ENCODE measurements at regions not wholly inside any gene's neighbourhood (a gene's known extent, or its start where the extent isn't known, plus 50 kb on each side); places are given as distances from the start of the nearest gene placed in this dataset.

- TF ChIP-seq TCF4 (CRISPR knock-in tag; IDR thresholded peaks at IDR 0.05; ENCODE audit: borderline replicate concordance) (no peak), ZFP3 (CRISPR knock-in tag; IDR thresholded peaks at IDR 0.05) (no peak), ZNF565 (CRISPR knock-in tag; conservative IDR thresholded peaks at IDR 0.05; ENCODE audit: low read depth) (no peak), ARNTL (CRISPR knock-in tag; IDR thresholded peaks at IDR 0.05; ENCODE audit: borderline replicate concordance, low read depth) (no peak)
Measured at GRCh38 chr16:80116711-80117110, 424.1 kb upstream of the DYNLRB2 start.

GRCh38 chr16:80114699-80115098 is 426.1 kb upstream of the DYNLRB2 start:
- no peak for ATAC-seq
- TF ChIP-seq TCF4 (CRISPR knock-in tag; IDR thresholded peaks at IDR 0.05; ENCODE audit: borderline replicate concordance) (no peak), TSHZ2 (CRISPR knock-in tag; IDR thresholded peaks at IDR 0.05) (no peak), ZFP3 (CRISPR knock-in tag; IDR thresholded peaks at IDR 0.05) (no peak), BACH2 (CRISPR knock-in tag; IDR thresholded peaks at IDR 0.05; ENCODE audit: borderline replicate concordance) (no peak), PPARA (CRISPR knock-in tag; IDR thresholded peaks at IDR 0.05; ENCODE audit: borderline replicate concordance) (no peak), RARB (CRISPR knock-in tag; IDR thresholded peaks at IDR 0.05) (no peak), OSR1 (CRISPR knock-in tag; IDR thresholded peaks at IDR 0.05) (no peak), ARNTL (CRISPR knock-in tag; IDR thresholded peaks at IDR 0.05; ENCODE audit: borderline replicate concordance, low read depth) (no peak), POU6F1 (CRISPR knock-in tag; IDR thresholded peaks at IDR 0.05; ENCODE audit: borderline replicate concordance, low read depth) (no peak), CSDC2 (CRISPR knock-in tag; IDR thresholded peaks at IDR 0.05) (no peak), ZNF8 (CRISPR knock-in tag; IDR thresholded peaks at IDR 0.05) (no peak), PATZ1 (CRISPR knock-in tag; IDR thresholded peaks at IDR 0.05; ENCODE audit: borderline replicate concordance) (no peak), ZFP30 (CRISPR knock-in tag; IDR thresholded peaks at IDR 0.05) (no peak), CSRNP3 (CRISPR knock-in tag; IDR thresholded peaks at IDR 0.05) (no peak), ZNF565 (CRISPR knock-in tag; conservative IDR thresholded peaks at IDR 0.05; ENCODE audit: low read depth) (no peak), SNAI2 (CRISPR knock-in tag; IDR thresholded peaks at IDR 0.05) (no peak), ZC3H10 (CRISPR knock-in tag; IDR thresholded peaks at IDR 0.05) (no peak), ESRRG (CRISPR knock-in tag; IDR thresholded peaks at IDR 0.05) (no peak)

More at GRCh38 chr16:80116711-80117110, 424.1 kb upstream of the DYNLRB2 start:
- ATAC-seq, result no peak

GRCh38 chr16:80113873-80114574 is 426.8 kb upstream of the DYNLRB2 start:
- no peak for ATAC-seq
- no peak for TF ChIP-seq PATZ1 (CRISPR knock-in tag; IDR thresholded peaks at IDR 0.05; ENCODE audit: borderline replicate concordance)
- no peak for TF ChIP-seq ISL1 (CRISPR knock-in tag; IDR thresholded peaks at IDR 0.05)
- no peak for TF ChIP-seq ZNF70 (CRISPR knock-in tag; IDR thresholded peaks at IDR 0.05)
- no peak for TF ChIP-seq PPARA (CRISPR knock-in tag; IDR thresholded peaks at IDR 0.05; ENCODE audit: borderline replicate concordance)
- no peak for TF ChIP-seq TSHZ2 (CRISPR knock-in tag; IDR thresholded peaks at IDR 0.05)
- TF ChIP-seq BACH2 (CRISPR knock-in tag; IDR thresholded peaks at IDR 0.05; ENCODE audit: borderline replicate concordance), result no peak
- TF ChIP-seq CSRNP3 (CRISPR knock-in tag; IDR thresholded peaks at IDR 0.05), result no peak
- no peak for TF ChIP-seq ZFP3 (CRISPR knock-in tag; IDR thresholded peaks at IDR 0.05)
- no peak for TF ChIP-seq SNAI2 (CRISPR knock-in tag; IDR thresholded peaks at IDR 0.05)
- no peak for TF ChIP-seq TOX (CRISPR knock-in tag; IDR thresholded peaks at IDR 0.05; ENCODE audit: borderline replicate concordance)
- TF ChIP-seq GLIS3 (CRISPR knock-in tag; IDR thresholded peaks at IDR 0.05), result no peak
- no peak for TF ChIP-seq RARB (CRISPR knock-in tag; IDR thresholded peaks at IDR 0.05)
